Thoracic aorta (tissue), 2 donors: ENCODE measurements at regions not wholly inside any gene's neighbourhood (a gene's known extent, or its start where the extent isn't known, plus 50 kb on each side); places are given as distances from the start of the nearest gene placed in this dataset.

ENCODE experiments used
- ATAC-seq: fragments of 150-250 bp; one replicate; pipeline ENCODE4 v1.8.0; 2017; ENCODE audit warnings: low read depth; ENCODE audit not compliant: insufficient number of reproducible peaks, low FRiP score
- DNase-seq: peaks from one replicate; pipeline ENCODE4 v3.0.0-alpha.2; 2020; ENCODE audit warnings: low spot score
- H3K27ac ChIP-seq, 2 donors: fragments of 200-600 bp; sonication (generic); 1 replicate in 1 of 2; 2 replicates in 1 of 2; pipeline ENCODE4 v1.5.1; 2016; ENCODE audit warnings: mild to moderate bottlenecking in 2 of 2, moderate library complexity in 2 of 2
- H3K27me3 ChIP-seq: fragments of 200-600 bp; sonication (generic); replicated peaks from 2 replicates; pipeline ENCODE4 v1.6.0; 2016; ENCODE audit warnings: mild to moderate bottlenecking; ENCODE audit not compliant: insufficient read depth
- H3K36me3 ChIP-seq: fragments of 200-600 bp; sonication (generic); one replicate; pipeline ENCODE4 v1.5.1; 2016
- H3K4me1 ChIP-seq, 2 donors: fragments of 200-600 bp; sonication (generic); 1 replicate in 1 of 2; 2 replicates in 1 of 2; pipeline versions ENCODE4 v1.5.1 to v1.6.0; 2016; ENCODE audit warnings: low read depth in 2 of 2, mild to moderate bottlenecking in 1 of 2; ENCODE audit not compliant: control insufficient read depth in 1 of 2
- H3K4me3 ChIP-seq: fragments of 200-600 bp; sonication (generic); 2 replicates; pipeline ENCODE4 v1.5.1; 2016; ENCODE audit warnings: mild to moderate bottlenecking
- H3K9me3 ChIP-seq: fragments of 200-600 bp; sonication (generic); 2 replicates; pipeline ENCODE4 v1.5.1; 2016
- CTCF ChIP-seq: fragments of 200-600 bp; sonication (generic); IDR thresholded peaks from one replicate; pipeline ENCODE4 v1.5.1; 2019; ENCODE audit warnings: antibody characterized with exemption

- no peak for ATAC-seq
- TF ChIP-seq CTCF, result no peak
- Histone ChIP-seq H3K27me3 (no peaks in the 10 kb centered on the region), H3K4me1 (no peaks in the 10 kb centered on the region), H3K4me3 (no peak overlapping the region), H3K36me3 (no peaks in the 10 kb centered on the region), H3K27ac (no peak overlapping the region), H3K9me3 (no peaks in the 10 kb centered on the region)
- no peak for DNase-seq
Measured at GRCh38 chr6:93592417-93592816, 173.1 kb upstream of the EPHA7 start.

- Histone ChIP-seq H3K27ac (no peak overlapping the region), H3K9me3 (no peaks in the 10 kb centered on the region), H3K4me1 (no peaks in the 10 kb centered on the region), H3K36me3 (no peaks in the 10 kb centered on the region), H3K4me3 (no peak overlapping the region), H3K27me3 (no peaks in the 10 kb centered on the region)
- DNase-seq, result no peak
- TF ChIP-seq CTCF, result no peak
- ATAC-seq, result no peak
Measured at GRCh38 chr6:93586306-93586705, 166.9 kb upstream of the EPHA7 start.

GRCh38 chr6:93584300-93584699 lies 164.9 kb upstream of the EPHA7 start:
- no peak overlapping the region for H3K27ac ChIP-seq
- DNase-seq (no peak), ATAC-seq (no peak)
- H3K27me3 ChIP-seq, result no peaks in the 10 kb centered on the region
- no peaks in the 10 kb centered on the region for H3K9me3 ChIP-seq
- H3K36me3 ChIP-seq, result no peaks in the 10 kb centered on the region
- no peaks in the 10 kb centered on the region for H3K4me1 ChIP-seq
- H3K4me3 ChIP-seq, result no peak overlapping the region
- no peak for TF ChIP-seq CTCF

- no peaks in the 10 kb centered on the region for H3K27me3 ChIP-seq
- H3K9me3 ChIP-seq, result no peaks in the 10 kb centered on the region
- H3K27ac ChIP-seq, result no peak overlapping the region
- DNase-seq (no peak), ATAC-seq (no peak)
- TF ChIP-seq CTCF, result no peak
- H3K36me3 ChIP-seq, result no peaks in the 10 kb centered on the region
- no peaks in the 10 kb centered on the region for H3K4me1 ChIP-seq
- no peak overlapping the region for H3K4me3 ChIP-seq
Measured at GRCh38 chr6:93581371-93581770, 162.0 kb upstream of the EPHA7 start.

GRCh38 chr6:93580446-93580845 lies 161.1 kb upstream of the EPHA7 start:
- DNase-seq, result no peak
- Histone ChIP-seq H3K9me3 (no peaks in the 10 kb centered on the region), H3K4me3 (no peak overlapping the region), H3K27ac (no peak overlapping the region), H3K27me3 (no peaks in the 10 kb centered on the region), H3K36me3 (no peaks in the 10 kb centered on the region), H3K4me1 (no peaks in the 10 kb centered on the region)
- no peak for ATAC-seq
- TF ChIP-seq CTCF, result no peak
